GM12872 (cell line): ENCODE measurements at regions not wholly inside any gene's neighbourhood (a gene's known extent, or its start where the extent isn't known, plus 50 kb on each side); places are given as distances from the start of the nearest gene placed in this dataset.

ENCODE experiments used
- TF ChIP-seq, protein P1 (sequence below): IDR thresholded peaks from 3 replicates; pipeline ENCODE4 v1.5.1; 2011; ENCODE audit warnings: low read depth, mild to moderate bottlenecking, low read length, moderate library complexity; ENCODE audit not compliant: insufficient read depth

DNA sequence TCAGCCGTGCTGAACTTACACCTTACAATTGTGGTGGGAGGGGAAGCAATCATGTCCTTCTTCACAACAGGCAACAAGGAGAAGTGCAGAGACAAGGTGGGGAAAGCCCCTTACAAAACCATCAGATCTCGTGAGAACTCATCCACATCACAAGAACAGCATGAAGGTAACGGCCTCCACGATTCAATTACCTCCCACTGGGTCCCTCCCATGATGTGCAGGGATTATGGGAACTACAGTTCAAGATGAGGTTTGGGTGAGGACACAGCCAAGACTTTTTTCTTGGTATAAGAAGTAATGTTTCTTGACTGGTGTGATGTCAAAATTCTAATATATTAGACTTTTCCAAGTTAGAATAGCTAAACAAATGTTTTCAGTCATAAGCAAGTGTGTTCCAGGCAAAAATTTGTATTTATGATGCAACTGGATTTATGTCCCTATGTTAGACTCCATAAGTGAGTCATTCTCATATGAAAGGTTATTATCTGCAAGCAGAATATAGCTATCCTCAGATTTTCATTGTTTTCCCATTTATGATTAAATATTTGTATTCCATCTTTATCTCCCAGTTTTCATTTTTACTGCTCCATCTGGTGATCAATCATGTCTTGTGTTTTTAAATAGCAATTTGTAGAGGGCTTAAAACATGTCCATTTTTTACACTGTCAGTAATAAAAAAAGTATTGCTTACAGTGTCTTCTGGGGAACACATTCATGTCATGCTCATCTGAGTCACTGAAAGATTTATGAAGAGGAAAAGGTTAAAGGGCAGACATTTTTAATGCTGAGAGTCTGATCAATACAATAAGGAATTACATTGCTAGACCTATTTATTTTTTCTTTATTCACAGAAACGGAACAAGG lies 995.2 kb upstream of the CDH2 start:
- TF ChIP-seq, protein P1, sequence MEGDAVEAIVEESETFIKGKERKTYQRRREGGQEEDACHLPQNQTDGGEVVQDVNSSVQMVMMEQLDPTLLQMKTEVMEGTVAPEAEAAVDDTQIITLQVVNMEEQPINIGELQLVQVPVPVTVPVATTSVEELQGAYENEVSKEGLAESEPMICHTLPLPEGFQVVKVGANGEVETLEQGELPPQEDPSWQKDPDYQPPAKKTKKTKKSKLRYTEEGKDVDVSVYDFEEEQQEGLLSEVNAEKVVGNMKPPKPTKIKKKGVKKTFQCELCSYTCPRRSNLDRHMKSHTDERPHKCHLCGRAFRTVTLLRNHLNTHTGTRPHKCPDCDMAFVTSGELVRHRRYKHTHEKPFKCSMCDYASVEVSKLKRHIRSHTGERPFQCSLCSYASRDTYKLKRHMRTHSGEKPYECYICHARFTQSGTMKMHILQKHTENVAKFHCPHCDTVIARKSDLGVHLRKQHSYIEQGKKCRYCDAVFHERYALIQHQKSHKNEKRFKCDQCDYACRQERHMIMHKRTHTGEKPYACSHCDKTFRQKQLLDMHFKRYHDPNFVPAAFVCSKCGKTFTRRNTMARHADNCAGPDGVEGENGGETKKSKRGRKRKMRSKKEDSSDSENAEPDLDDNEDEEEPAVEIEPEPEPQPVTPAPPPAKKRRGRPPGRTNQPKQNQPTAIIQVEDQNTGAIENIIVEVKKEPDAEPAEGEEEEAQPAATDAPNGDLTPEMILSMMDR: no peak

DNA sequence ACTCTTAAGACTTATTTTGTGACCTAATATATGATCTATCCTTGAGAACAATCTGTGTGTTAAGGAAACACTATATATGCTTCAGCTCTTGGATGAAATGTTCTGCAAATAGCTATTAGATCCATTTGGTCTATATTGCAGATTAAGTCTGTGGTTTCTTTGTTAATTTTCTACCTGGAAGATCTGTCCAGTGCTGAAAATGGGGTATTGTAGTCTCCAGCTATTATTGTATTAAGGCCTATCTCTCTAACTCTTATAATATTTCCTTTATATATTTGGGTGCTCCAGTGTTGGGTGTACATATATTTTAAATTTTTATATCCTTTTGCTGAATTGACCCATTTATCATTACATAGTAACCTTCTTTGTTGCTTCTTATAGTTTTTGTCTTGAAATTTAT lies 992.7 kb upstream of the CDH2 start:
- TF ChIP-seq, protein P1: no peak

DNA sequence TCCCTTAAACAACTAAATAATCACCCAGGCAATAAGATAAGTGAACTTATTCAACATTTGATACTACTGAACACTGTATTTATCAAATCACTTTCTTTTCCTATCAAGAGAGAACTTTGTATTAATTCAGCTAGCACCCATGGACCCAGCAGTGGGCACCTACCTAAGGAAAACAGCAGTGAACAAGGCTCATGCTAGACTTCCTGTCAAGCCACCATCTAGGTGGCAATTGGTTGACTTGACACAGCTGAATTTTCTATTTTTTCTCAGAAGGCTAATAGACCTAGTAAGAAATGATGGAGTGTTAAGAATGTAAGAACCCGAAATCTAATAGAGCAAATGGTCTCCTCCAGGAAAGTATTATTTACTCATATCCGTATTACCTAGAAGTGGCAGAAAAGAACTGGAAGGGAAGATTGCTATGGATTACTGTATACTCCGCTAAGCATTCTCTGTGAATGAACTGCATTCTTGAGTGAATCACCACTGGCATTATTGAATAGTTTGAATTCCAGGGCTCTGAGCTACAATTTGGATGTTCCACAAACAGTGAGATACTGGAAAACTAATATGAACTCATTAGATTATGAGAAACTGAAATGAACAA lies 988.2 kb upstream of the CDH2 start:
- TF ChIP-seq, protein P1: no peak

DNA sequence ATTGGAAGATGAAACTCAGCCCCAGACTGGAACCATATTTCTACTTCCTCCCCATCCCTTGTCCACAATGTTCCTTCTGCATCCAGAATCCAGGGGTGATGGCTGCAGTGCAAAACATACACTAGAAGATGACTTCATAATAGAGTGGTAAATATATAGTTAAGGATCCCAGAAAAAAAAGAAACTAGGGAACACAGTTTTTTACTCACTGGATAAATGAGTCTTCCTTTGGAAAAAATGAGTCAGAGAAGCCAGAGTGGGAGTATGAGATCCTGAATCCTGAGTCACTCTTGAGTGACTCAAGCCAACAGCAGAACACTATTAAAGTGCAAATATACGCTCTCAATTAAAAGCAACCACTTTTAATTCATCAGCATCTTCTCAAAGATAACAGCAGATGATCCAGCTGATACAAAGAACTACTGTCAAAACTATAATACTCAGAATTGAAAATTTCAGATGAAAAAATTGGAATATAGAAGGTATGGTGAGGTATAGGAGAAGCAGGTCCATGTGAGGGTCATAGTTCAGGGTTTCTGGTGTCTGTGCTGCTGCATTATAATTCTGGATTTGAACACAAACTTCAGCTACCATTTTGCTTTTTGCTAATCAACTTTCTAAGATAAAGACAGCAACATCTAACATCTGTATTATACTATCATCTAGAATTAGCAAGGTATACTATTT lies 987.2 kb upstream of the CDH2 start:
- TF ChIP-seq, protein P1: no peak

DNA sequence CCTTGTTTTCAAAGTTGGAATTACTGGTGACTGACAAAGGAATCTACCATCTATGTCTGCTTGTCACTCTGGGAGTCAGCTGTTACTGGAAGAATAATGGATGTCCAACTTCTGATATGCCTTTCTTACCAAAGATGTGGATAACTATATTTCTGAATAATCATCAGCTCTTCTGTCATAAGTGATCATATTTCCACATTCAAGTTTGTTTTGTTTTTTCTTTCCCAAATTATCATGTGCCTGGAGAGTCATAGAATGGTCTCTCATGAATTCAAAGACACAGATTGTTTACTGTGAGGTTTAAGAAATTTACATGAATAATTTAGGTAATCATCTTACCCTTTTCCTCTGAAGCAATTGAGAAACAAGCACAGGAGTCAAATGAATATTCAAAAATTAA lies 986.7 kb upstream of the CDH2 start:
- TF ChIP-seq, protein P1: no peak

DNA sequence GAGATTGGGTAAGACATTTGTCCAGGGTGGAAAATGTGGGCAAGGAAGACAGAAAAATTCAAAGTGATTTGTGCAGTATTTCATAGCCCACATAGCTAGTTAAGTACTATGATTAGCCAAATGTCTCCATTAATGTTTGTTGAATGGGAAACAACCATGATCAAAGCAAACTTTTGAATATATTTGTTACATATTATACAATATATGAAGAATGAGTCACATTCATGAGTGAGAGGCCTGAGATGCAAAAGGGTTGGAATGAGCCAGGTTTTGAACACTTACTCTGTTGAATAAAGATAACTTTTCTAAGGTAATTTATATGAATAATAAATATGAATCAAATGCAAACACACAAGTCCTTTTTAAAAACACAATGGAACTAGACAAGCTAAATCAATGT lies 984.5 kb upstream of the CDH2 start:
- TF ChIP-seq, protein P1: no peak

DNA sequence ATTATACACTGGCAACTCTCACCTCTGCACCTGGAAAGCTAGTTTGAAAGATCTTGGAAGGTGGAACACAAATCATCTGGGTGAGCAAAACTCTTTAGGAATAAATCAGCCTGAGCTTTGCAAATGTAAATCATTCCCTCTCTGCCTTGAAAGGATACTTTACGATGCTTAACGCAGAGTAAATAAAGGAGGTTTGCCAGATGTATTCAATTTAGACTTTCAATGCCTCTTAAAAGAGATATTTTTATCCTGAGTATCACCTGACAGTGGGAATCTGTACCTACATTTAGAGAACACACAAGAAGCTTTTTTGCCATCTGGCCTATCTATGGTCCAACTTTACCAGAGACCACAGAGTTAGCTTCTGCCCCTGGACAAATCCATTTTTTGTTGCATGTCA lies 983.2 kb upstream of the CDH2 start:
- TF ChIP-seq, protein P1: no peak
